Eye (tissue), 1 donor: ENCODE measurements at regions not wholly inside any gene's neighbourhood (a gene's known extent, or its start where the extent isn't known, plus 50 kb on each side); places are given as distances from the start of the nearest gene placed in this dataset.

Experiments
- DNase-seq: peaks from one replicate; pipeline ENCODE4 v3.0.0-alpha.2; 2015

GRCh38 chr5:173557123-173557903 is 59.1 kb downstream of the BOD1 start:
- peak; percentile 26 for DNase-seq

GRCh38 chr5:173556142-173557028 is 60.1 kb downstream of the BOD1 start:
- no peak for DNase-seq

- peak; percentile 59 for DNase-seq
Observed at GRCh38 chr5:173554989-173555705, 61.3 kb downstream of the BOD1 start.

GRCh38 chr5:173554038-173554955 is 62.2 kb downstream of the BOD1 start:
- no peak for DNase-seq

- DNase-seq = no peak
Observed at GRCh38 chr5:173550641-173551040, 65.8 kb downstream of the BOD1 start.

GRCh38 chr5:173549644-173550043 is 66.8 kb downstream of the BOD1 start:
- no peak for DNase-seq

GRCh38 chr5:173547579-173547978 is 68.9 kb downstream of the BOD1 start:
- no peak for DNase-seq

GRCh38 chr5:173542964-173543363 is 73.5 kb downstream of the BOD1 start:
- no peak for DNase-seq

- no peak for DNase-seq
Observed at GRCh38 chr5:173542159-173542558, 74.3 kb downstream of the BOD1 start.

GRCh38 chr5:173538654-173539053 is 77.8 kb downstream of the BOD1 start:
- no peak for DNase-seq

- no peak for DNase-seq
Observed at GRCh38 chr5:173538018-173538417, 78.4 kb downstream of the BOD1 start.

- no peak for DNase-seq
Observed at GRCh38 chr5:173537228-173537627, 79.2 kb downstream of the BOD1 start.

GRCh38 chr5:173535976-173536639 is 80.3 kb downstream of the BOD1 start:
- DNase-seq = no peak

- no peak for DNase-seq
Observed at GRCh38 chr5:173535166-173535975, 81.1 kb downstream of the BOD1 start.

GRCh38 chr5:173534664-173535063 is 81.8 kb downstream of the BOD1 start:
- no peak for DNase-seq

- no peak for DNase-seq
Observed at GRCh38 chr5:173534031-173534430, 82.4 kb downstream of the BOD1 start.

GRCh38 chr5:173532689-173533250 is 83.7 kb downstream of the BOD1 start:
- DNase-seq = no peak

GRCh38 chr5:173531863-173532262 is 84.6 kb downstream of the BOD1 start:
- no peak for DNase-seq

- peak; percentile 38 for DNase-seq
Observed at GRCh38 chr5:173530547-173530946, 85.9 kb downstream of the BOD1 start.

GRCh38 chr5:173529861-173530260 is 86.6 kb downstream of the BOD1 start:
- DNase-seq = no peak
